IMR-90 (cell line): ENCODE measurements at regions not wholly inside any gene's neighbourhood (a gene's known extent, or its start where the extent isn't known, plus 50 kb on each side); places are given as distances from the start of the nearest gene placed in this dataset.

ENCODE experiments used
- ATAC-seq: fragments of 200-7000 bp; cut with Tn5 transposase; 2 replicates; pipeline ENCODE4 v1.9.1; 2020; ENCODE audit warnings: low read depth, mild to moderate bottlenecking, moderate library complexity
- BruUV-seq: library from RNA; stranded (reverse); fragments of 400-500 nt; replicated peaks from 2 replicates; lab custom pipeline; 2021; lab: Mats Ljungman, UMichigan
- CTCF ChIA-PET: fragments of 300-600 bp; formaldehyde crosslinking; extraction: SDS; loops from one replicate; lab custom pipeline; 2021; ENCODE audit warnings: antibody characterized with exemption; lab: Yijun Ruan, JAX
- POLR2A ChIA-PET: fragments of 300-600 bp; sonication (Branson Sonifier 250); formaldehyde crosslinking; loops from one replicate; lab custom pipeline; 2022; ENCODE audit warnings: antibody characterized with exemption; ENCODE audit not compliant: unreplicated experiment; lab: Charles Lee
- DNase-seq: peaks from one replicate; pipeline ENCODE4 v3.0.0; 2013
- H2AFZ ChIP-seq: replicated peaks from 2 replicates; pipeline ENCODE3; 2013; ENCODE audit warnings: low read length, mild to moderate bottlenecking; ENCODE audit not compliant: poor library complexity
- H2AK5ac ChIP-seq: 2 replicates; pipeline ENCODE4 v1.6.1; 2013; ENCODE audit warnings: low read depth, low read length, inconsistent platforms
- H2AK9ac ChIP-seq: replicated peaks from 2 replicates; pipeline ENCODE3; 2013; ENCODE audit warnings: mild to moderate bottlenecking, low read depth, low read length, moderate library complexity; ENCODE audit not compliant: poor library complexity
- H2BK120ac ChIP-seq: 2 replicates; pipeline ENCODE4 v1.6.1; 2013; ENCODE audit warnings: low read depth, low read length, inconsistent platforms
- H2BK15ac ChIP-seq: 3 replicates; pipeline ENCODE4 v1.6.1; 2013; ENCODE audit warnings: low read depth, low read length, inconsistent platforms
- H2BK20ac ChIP-seq: 2 replicates; pipeline ENCODE4 v1.6.1; 2013; ENCODE audit warnings: low read depth, mild to moderate bottlenecking, inconsistent platforms, low read length, moderate library complexity
- H2BK5ac ChIP-seq: 2 replicates; pipeline ENCODE4 v1.6.1; 2013; ENCODE audit warnings: mild to moderate bottlenecking, low read depth, low read length, inconsistent platforms; ENCODE audit not compliant: poor library complexity, severe bottlenecking
- H3K14ac ChIP-seq: replicated peaks from 2 replicates; pipeline ENCODE4 v1.6.1; 2013; ENCODE audit warnings: low read depth, low read length, inconsistent platforms
- H3K18ac ChIP-seq: 2 replicates; pipeline ENCODE4 v1.6.1; 2013; ENCODE audit warnings: low read depth, low read length, control low read depth
- H3K23ac ChIP-seq: 2 replicates; pipeline ENCODE4 v1.6.1; 2013; ENCODE audit warnings: low read depth, low read length, inconsistent platforms
- H3K27ac ChIP-seq: 2 replicates; pipeline ENCODE4 v1.5.1; 2013; ENCODE audit warnings: mild to moderate bottlenecking, control low read depth, low read length; ENCODE audit not compliant: insufficient read depth
- H3K27me3 ChIP-seq: 2 replicates; pipeline ENCODE4 v1.6.1; 2013; ENCODE audit warnings: low read length; ENCODE audit not compliant: control insufficient read depth, insufficient read depth
- H3K36me3 ChIP-seq: 2 replicates; pipeline ENCODE4 v1.6.1; 2013; ENCODE audit warnings: low read length, mixed read lengths; ENCODE audit not compliant: control insufficient read depth, insufficient read depth
- H3K4ac ChIP-seq: 2 replicates; pipeline ENCODE4 v1.6.1; 2013; ENCODE audit warnings: low read depth, low read length, inconsistent platforms
- H3K4me1 ChIP-seq: 2 replicates; pipeline ENCODE4 v1.6.1; 2013; ENCODE audit warnings: low read length, mixed read lengths; ENCODE audit not compliant: control insufficient read depth, insufficient read depth
- H3K4me2 ChIP-seq: 2 replicates; pipeline ENCODE4 v1.6.1; 2013; ENCODE audit warnings: low read depth, mild to moderate bottlenecking, control low read depth, low read length, moderate library complexity
- H3K4me3 ChIP-seq: 2 replicates; pipeline ENCODE4 v1.5.1; 2013; ENCODE audit warnings: low read depth, mild to moderate bottlenecking, control low read depth, low read length, moderate library complexity; ENCODE audit not compliant: insufficient read depth
- H3K56ac ChIP-seq: 2 replicates; pipeline ENCODE4 v1.6.1; 2013; ENCODE audit warnings: low read length, inconsistent platforms; ENCODE audit not compliant: insufficient read depth; ENCODE audit errors: extremely low read depth
- H3K79me1 ChIP-seq, 2 experiments: 2 replicates each; pipeline ENCODE4 v1.6.1; 2013; ENCODE audit warnings: low read length in 2 of 2, inconsistent platforms in 1 of 2, low read depth in 1 of 2
- H3K9ac ChIP-seq: 2 replicates; pipeline ENCODE4 v1.6.1; 2013; ENCODE audit warnings: low read depth, low read length, control low read depth
- H3K9me1 ChIP-seq: 2 replicates; pipeline ENCODE4 v1.6.1; 2013; ENCODE audit warnings: low read length, inconsistent platforms; ENCODE audit not compliant: insufficient read depth
- H3K9me3 ChIP-seq: 2 replicates; pipeline ENCODE4 v1.6.1; 2013; ENCODE audit warnings: low read length; ENCODE audit not compliant: control insufficient read depth, insufficient read depth
- H4K20me1 ChIP-seq: 2 replicates; pipeline ENCODE4 v1.6.1; 2013; ENCODE audit warnings: low read length, inconsistent platforms; ENCODE audit not compliant: insufficient read depth
- H4K5ac ChIP-seq: 2 replicates; pipeline ENCODE4 v1.6.1; 2013; ENCODE audit warnings: mild to moderate bottlenecking, low read depth, low read length, control low read depth
- H4K8ac ChIP-seq, 2 experiments: 2 replicates each; pipeline ENCODE4 v1.6.1; 2013; ENCODE audit warnings: low read depth in 2 of 2, low read length in 2 of 2, control low read depth in 1 of 2, inconsistent platforms in 1 of 2
- H4K91ac ChIP-seq: 2 replicates; pipeline ENCODE4 v1.6.1; 2013; ENCODE audit warnings: low read depth, low read length, inconsistent platforms; ENCODE audit not compliant: insufficient read depth
- BHLHE40 ChIP-seq: fragments of 150-350 bp; IDR thresholded peaks from 2 replicates; pipeline ENCODE4 v1.6.1; 2016; ENCODE audit warnings: mild to moderate bottlenecking, low read depth, low read length
- CEBPB ChIP-seq: IDR thresholded peaks from 2 replicates; pipeline ENCODE4 v1.6.1; 2012; ENCODE audit warnings: low read depth, low read length, improper control_type of control experiment
- CHD1 ChIP-seq: IDR thresholded peaks from 2 replicates; pipeline ENCODE4 v1.6.1; 2012; ENCODE audit warnings: low read depth, low read length, improper control_type of control experiment
- FOS ChIP-seq: fragments of 150-350 bp; IDR thresholded peaks from 2 replicates; pipeline ENCODE4 v1.6.1; 2016; ENCODE audit warnings: low read depth, low read length
- MAFK ChIP-seq: IDR thresholded peaks from 2 replicates; pipeline ENCODE4 v1.6.1; 2012; ENCODE audit warnings: low read depth, low read length, improper control_type of control experiment
- MAZ ChIP-seq: IDR thresholded peaks from 2 replicates; pipeline ENCODE4 v1.6.1; 2012; ENCODE audit warnings: low read depth, mild to moderate bottlenecking, low read length, improper control_type of control experiment, moderate library complexity, borderline replicate concordance
- MXI1 ChIP-seq: IDR thresholded peaks from 2 replicates; pipeline ENCODE4 v1.6.1; 2012; ENCODE audit warnings: low read depth, mild to moderate bottlenecking, low read length, moderate library complexity, borderline replicate concordance
- NFE2L2 ChIP-seq: fragments of 150-350 bp; IDR thresholded peaks from 2 replicates; pipeline ENCODE4 v1.6.1; 2016; ENCODE audit warnings: low read depth, mild to moderate bottlenecking, low read length
- POLR2A ChIP-seq: IDR thresholded peaks from 2 replicates; pipeline ENCODE4 v1.6.1; 2012; ENCODE audit warnings: mild to moderate bottlenecking, low read depth, low read length
- RAD21 ChIP-seq: IDR thresholded peaks from 2 replicates; pipeline ENCODE4 v1.6.1; 2012; ENCODE audit warnings: low read length, improper control_type of control experiment
- RCOR1 ChIP-seq: IDR thresholded peaks from 2 replicates; pipeline ENCODE4 v1.6.1; 2012; ENCODE audit warnings: mild to moderate bottlenecking, low read length, improper control_type of control experiment; ENCODE audit not compliant: insufficient replicate concordance
- RFX5 ChIP-seq: IDR thresholded peaks from 2 replicates; pipeline ENCODE4 v1.8.0; 2012; ENCODE audit warnings: low read depth, mild to moderate bottlenecking, low read length, moderate library complexity
- SMC3 ChIP-seq: fragments of 150-350 bp; IDR thresholded peaks from 2 replicates; pipeline ENCODE4 v1.6.1; 2016; ENCODE audit warnings: low read depth, mild to moderate bottlenecking, antibody characterized with exemption, low read length, moderate library complexity
- WGBS, 2 experiments: methylation state at CpG; one replicate each; pipeline versions ENCODE4 v1.1.5 to v1.1.7; 2013; ENCODE audit warnings: missing lambda C conversion rate in 2 of 2; ENCODE audit not compliant: insufficient read length in 1 of 2; ENCODE audit errors: extremely low coverage in 2 of 2; 5-methylcytosine and 5-hydroxymethylcytosine counted together
- dilution Hi-C: fragments of 300-500 bp; cut with HindIII; formaldehyde crosslinking; loops from one replicate; pipeline ENCODE4 v1.14.3; 2018; ENCODE audit warnings: low sequenced_read_pairs; ENCODE audit not compliant: unreplicated experiment
- in situ Hi-C: fragments of 300-500 bp; cut with MboI; formaldehyde crosslinking; loops from 3 replicates; pipeline ENCODE4 v1.14.3; 2019; ENCODE audit warnings: low sequenced_read_pairs, inconsistent platforms, mixed read lengths
- intact Hi-C: fragments of 100-400 bp; cut with micrococcal nuclease; formaldehyde crosslinking; loops from 2 replicates; pipeline ENCODE4 v1.10.0; 2022
- TF ChIP-seq, protein P1 (sequence below): fragments of 150-350 bp; IDR thresholded peaks from 2 replicates; pipeline ENCODE4 v1.6.1; 2017; ENCODE audit warnings: mild to moderate bottlenecking, antibody characterized with exemption, low read length, low read depth
- TF ChIP-seq, protein P2 (sequence below): conservative IDR thresholded peaks from 2 replicates; pipeline ENCODE4 v1.5.1; 2012; ENCODE audit warnings: mild to moderate bottlenecking, low read depth, low read length, improper control_type of control experiment

DNA sequence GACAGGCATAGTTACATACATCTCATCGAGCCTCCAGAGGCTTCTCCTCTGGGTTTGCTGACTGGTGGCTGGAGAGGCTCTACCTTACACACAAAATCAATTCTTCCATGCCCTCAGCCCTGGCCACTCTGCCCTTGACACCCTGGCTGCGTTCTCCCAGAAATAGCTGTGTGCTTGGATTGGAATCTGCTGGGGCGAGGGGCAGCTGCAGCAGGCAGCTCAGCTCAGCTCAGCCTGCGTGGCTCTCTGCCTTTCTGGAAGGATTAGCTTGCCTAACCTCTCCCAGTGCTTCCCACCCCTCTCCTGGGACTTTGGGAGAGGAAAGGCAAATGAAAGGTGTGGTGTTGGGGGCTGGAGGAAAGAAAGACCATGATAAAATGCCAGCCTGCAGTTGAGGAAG is 216.1 kb downstream of the ENGASE start:
- in situ Hi-C loops (no loop called here), dilution Hi-C loops (no loop called here), intact Hi-C loops (no loop called here)
- Histone ChIP-seq H3K18ac (no peak overlapping the region), H2AK9ac (no peak overlapping the region), H3K4ac (no peak overlapping the region), H3K36me3 (no peaks in the 10 kb centered on the region), H3K14ac (no peak overlapping the region), H3K79me1 (no peaks in the 10 kb centered on the region), H2BK20ac (no peak overlapping the region), H3K9ac (no peak overlapping the region), H3K23ac (no peak overlapping the region), H3K4me3 (no peak overlapping the region), H3K9me3 (no peaks in the 10 kb centered on the region), H2AFZ (no peak overlapping the region), H4K5ac (no peak overlapping the region), H3K4me2 (no peak overlapping the region), H3K9me1 (no peaks in the 10 kb centered on the region), H2BK15ac (no peak overlapping the region), H4K20me1 (no peaks in the 10 kb centered on the region), H3K4me1 (no peaks in the 10 kb centered on the region), H2AK5ac (no peak overlapping the region), H3K27me3 (peaks cover 2% of the 10 kb centered on the region; the same call in 1 of the 2 replicates), H2BK120ac (no peak overlapping the region), H4K91ac (no peak overlapping the region), H3K27ac (no peak overlapping the region), H3K56ac (no peak overlapping the region), H4K8ac (no peak overlapping the region), H2BK5ac (no peak overlapping the region)
- TF ChIP-seq, protein P1, sequence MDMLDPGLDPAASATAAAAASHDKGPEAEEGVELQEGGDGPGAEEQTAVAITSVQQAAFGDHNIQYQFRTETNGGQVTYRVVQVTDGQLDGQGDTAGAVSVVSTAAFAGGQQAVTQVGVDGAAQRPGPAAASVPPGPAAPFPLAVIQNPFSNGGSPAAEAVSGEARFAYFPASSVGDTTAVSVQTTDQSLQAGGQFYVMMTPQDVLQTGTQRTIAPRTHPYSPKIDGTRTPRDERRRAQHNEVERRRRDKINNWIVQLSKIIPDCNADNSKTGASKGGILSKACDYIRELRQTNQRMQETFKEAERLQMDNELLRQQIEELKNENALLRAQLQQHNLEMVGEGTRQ, result no peak
- TF ChIP-seq POLR2A (no peak), FOS (no peak), SMC3 (no peak), RFX5 (no peak), MAFK (no peak), CEBPB (no peak), CHD1 (no peak), MAZ (no peak), NFE2L2 (no peak), RAD21 (no peak), BHLHE40 (no peak), RCOR1 (no peak), MXI1 (no peak)
- TF ChIP-seq, protein P2, sequence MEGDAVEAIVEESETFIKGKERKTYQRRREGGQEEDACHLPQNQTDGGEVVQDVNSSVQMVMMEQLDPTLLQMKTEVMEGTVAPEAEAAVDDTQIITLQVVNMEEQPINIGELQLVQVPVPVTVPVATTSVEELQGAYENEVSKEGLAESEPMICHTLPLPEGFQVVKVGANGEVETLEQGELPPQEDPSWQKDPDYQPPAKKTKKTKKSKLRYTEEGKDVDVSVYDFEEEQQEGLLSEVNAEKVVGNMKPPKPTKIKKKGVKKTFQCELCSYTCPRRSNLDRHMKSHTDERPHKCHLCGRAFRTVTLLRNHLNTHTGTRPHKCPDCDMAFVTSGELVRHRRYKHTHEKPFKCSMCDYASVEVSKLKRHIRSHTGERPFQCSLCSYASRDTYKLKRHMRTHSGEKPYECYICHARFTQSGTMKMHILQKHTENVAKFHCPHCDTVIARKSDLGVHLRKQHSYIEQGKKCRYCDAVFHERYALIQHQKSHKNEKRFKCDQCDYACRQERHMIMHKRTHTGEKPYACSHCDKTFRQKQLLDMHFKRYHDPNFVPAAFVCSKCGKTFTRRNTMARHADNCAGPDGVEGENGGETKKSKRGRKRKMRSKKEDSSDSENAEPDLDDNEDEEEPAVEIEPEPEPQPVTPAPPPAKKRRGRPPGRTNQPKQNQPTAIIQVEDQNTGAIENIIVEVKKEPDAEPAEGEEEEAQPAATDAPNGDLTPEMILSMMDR, result no peak
- ATAC-seq, result no peak
- no peak for DNase-seq
- BruUV-seq, result no TSS peak
- no CpG with 5 or more reads among the region's 4 CpGs for WGBS, 2 experiments
- CTCF ChIA-PET, result no interaction called here
- POLR2A ChIA-PET, result no interaction called here
